NCI-H1436 (cell line): ENCODE measurements at regions not wholly inside any gene's neighbourhood (a gene's known extent, or its start where the extent isn't known, plus 50 kb on each side); places are given as distances from the start of the nearest gene placed in this dataset.

Experiments
- DNase-seq: peaks from one replicate; lab custom pipeline; 2025; lab: John Stamatoyannopoulos, UW

DNA sequence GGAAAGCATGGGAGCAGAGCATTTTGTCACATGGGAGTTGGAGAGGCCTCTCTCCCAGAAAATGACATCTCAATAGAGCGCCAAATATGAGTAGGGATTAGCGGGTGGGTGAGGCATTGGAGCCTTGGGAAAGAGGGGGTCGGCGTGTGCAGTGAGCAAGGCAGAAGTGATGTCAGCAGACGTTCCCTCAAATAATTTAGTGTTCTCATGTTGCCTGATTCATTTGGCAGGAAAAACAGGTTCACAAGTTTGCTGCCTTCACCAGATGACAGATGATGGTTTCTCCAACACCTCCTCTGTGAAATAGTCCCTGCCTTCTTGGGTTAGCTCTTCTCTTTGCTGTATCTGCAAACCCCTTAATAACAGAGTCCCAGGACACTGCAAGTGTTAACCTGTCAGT, 118.5 kb upstream of the ARHGAP20 start:
- no peak for DNase-seq

DNA sequence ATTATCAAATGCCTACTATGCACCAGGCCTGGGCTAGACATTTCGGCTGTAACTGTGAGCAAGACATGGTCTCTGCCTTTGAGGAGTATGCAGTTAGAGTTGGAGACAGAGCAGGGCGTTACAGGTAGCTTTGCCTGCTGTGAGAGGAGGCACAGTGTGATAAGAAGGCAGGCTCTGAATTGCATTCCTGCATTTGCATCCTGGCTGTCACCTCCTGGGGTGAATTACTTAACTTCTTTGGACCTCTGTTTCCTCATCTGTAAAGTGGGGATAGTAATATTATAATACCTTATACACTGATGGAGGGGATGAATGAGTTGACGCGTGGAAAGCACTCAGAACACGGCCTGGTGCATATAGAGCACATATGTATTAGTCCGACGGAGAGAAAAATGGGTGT, 118.1 kb upstream of the ARHGAP20 start:
- no peak for DNase-seq

DNA sequence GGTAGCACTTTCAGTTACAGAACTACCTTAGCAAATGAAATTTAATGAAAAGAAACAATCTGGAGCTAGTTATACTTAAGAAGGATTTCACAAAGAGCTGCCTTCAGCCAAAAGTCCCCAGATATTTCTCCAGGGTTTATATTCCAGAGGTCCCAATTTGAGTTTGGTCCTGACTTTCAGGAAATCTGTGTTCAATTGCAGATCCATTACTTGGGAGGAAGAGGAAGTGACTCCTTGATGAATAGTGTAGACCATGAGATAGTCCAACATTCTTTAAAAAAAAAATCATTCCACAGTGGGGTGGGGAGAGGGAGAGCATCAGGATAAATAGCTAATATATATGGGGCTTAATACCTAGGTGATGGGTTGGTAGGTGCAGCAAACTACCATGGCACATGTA, 117.6 kb upstream of the ARHGAP20 start:
- DNase-seq = no peak

DNA sequence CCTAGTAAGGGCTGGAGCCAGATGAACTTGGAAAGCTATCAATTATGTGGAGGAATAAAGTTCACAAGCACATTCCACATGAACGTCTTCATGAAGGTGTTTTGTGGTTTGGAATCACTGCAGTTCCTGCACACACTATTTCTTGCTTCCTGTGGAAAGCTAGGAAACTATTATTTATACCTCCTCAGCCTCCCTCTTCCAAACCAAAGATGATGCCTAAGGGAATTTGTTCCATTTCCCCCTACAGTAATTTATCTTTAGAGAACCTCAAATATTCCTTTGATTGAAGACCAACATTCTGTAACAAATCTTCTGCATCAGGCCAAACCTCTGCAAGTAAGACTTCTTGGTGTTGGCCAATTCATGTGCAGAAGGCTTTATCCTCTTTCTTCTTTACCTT, 115.8 kb upstream of the ARHGAP20 start:
- DNase-seq = no peak

DNA sequence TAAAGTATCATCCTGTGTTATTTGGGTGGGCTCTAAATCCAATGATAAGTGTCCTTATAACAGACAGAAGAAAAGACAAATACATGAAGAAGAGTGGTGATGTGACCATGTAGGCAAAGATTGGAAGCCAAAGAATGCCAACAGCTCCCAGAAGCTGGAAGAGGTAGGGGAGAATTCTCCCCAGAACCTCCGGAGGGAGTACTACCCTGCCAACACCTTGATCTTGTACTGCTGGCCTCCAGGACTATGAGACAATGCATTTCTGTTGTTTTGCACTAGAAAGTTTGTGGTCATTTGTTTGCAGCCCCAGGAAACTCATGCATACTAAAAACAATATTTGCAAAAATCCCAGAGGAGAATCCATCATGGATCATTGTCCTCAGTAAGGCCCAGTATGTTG, 115.0 kb upstream of the ARHGAP20 start:
- no peak for DNase-seq

DNA sequence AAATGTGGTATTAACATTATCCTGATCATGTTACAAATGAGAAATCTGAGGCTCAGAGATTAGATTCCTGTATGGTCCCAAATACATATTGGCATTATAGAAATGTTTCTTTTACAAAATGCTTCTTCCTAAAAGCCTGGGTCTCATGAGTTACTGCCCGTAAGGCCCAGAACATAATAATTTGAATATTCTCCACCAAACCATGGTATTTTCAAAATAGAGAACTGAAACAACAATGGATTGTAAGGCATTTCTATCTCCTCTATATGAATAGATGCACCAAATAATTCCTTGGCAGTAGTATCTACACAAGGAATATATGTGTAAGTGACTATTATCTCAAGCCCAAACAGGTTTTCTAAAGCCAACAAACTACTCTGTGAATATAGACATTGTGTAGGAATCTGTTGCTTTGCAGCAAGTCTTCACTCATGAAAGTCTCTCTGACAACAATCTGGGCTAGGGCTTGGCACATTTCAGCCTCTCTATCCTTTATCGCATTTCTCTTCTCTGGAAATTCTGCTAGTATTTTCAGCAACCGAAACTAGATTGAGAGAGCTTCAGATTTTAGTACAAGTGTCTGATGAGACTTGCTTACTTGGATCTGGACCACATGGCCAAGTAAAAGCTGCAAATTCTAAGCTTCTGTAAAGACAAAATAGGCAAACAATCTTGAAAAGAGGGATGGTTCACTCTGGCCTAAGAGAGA, 112.8 kb upstream of the ARHGAP20 start:
- no peak for DNase-seq

DNA sequence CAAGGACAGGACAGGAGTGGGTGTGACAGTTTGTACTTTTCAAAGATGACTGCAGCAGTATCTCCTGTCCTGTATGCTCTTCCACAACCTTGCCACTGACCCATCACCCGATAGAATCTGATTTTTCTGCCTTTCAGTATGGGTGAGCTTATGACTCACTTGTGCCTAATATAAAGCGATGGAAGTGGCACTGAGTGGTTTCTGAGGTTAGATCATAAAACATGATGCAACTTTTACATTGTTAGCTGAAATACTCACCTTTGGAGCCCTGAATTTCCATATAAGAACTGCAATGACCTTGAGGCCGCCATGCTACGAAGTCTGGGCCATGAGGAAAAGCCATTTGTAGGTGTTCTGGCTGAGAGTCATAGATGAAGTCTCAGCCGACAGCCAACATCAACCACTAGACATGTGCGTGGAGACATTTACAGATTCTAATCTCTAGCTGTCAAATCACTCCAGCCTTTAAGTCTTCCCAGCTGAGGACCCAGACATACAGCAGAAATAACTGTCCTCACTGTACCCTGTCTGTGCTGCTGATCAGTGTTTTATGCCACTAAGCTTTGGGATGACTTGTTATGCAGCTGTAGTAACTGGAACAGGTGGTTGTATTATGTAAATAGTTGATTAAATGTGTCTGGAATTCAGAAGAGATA, 105.9 kb upstream of the ARHGAP20 start:
- no peak for DNase-seq

DNA sequence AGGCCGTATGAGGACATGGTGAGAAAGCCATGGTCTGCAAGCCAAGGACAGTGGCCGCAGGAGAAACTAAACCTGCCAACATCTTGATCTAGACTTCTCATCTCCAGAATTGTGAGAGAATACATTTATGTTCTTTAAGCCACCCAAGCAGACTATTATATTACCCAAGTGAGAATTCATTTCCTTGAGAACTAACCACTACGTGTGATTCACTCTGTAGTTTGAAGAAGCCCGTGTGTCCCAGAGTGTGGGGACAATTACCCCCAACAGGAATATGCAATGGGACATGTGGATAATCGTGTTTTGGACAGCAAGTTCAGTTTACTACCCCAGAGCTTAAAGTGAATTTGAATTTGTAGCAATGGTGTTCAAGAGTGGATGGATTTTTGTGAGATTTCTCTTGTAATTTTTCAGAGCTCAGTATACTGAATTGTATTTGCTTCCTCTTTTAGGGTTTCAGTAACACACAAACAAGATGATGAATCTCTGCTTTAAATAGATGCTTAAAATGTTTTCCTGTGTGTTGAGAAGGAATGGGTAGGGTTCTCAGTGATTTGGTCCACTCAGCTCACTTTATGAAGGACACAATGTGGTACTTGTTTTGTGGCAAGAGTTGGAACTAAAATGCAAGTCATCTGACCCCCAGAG, 100.0 kb upstream of the ARHGAP20 start:
- no peak for DNase-seq

DNA sequence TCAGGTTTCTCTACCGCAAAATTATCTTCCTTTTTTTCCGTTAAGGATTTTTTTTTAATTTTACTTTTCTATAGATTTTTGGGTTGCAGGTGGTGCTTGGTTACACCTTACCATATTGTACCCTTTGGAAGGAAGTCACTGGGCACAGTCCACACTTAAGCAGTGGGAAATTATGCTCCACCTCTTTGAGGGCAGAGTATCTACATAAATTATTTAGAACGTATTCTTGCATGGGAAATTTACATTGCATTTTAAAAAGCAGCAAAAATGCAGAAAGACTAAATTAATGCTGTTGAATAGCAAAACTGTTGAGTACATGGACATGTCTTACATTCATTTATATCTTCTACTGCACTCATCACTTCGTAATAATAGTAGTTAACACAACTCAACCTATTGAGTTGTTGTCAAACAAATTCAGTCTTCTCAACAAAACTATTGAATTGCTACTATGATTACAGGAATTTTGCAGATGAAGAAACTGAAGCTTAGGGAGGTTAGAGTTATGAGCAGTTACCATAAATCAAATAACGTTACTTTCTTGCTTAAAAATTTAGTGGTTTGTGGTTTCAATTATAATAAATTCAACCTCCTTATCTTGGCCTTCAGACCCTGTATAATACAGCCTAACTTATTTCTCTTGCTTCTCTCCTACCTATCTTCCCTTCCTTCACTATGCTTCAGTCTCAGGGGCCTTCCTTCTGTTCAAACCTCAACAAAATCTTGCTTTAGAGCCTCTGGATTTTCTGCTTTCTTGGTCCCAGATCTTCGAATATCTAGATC, 97.4 kb upstream of the ARHGAP20 start:
- no peak for DNase-seq

DNA sequence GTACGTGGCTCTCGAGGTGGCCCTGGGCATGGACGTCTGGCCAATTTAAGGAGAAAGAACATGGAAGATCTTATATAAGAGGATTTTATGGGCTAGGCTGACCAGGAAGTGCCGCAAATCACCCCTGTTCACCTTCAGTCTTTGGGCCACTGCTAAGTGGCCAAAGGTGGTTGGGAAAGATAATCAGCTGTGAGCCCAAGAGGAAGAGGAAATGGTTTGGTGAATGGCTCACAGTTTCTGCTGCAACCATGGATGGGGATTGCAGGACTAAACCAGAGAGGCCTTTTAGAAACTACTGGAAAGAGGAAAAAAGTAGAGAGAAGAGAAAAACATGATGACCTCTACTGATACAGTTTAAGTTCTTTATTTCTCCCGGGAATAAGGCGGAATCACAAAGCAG, 96.0 kb upstream of the ARHGAP20 start:
- DNase-seq = no peak

DNA sequence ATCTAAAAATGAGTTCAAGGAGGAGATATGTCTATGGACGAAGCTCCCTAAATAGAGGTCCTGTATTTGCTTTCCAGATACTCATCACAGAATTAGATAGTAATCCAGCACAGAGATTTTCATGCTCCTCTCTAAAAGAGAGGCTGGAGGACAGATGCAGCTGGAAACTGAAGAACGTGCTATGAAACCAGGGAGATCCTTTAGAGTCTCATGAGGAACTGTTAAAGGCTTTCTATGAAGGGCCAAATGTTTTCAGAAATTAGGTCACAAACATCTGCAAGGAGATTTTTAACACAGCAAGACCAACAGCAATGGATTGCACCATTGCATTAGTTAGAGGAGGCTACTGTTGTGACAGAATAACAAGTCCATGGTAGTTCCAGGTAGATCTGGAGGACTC, 95.6 kb upstream of the ARHGAP20 start:
- no peak for DNase-seq

DNA sequence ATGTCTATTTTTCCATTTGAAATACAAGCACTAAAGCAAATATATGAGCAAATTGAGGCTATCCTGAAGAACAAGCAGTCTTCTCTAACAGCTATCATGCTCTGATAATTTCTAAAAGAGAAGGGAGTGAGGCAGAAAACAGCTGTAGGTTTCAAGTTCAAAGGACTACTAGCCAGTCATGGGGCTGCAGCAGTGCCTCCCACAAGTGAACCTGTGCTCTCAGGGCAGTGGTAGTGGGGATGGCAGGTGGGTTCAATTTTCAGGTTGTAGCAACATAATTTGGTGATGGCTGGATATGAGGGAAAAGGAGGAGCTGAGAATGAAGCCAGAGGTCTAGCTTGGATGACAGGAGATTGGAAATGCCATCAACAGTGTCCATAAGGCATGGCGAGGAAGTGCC, 93.5 kb upstream of the ARHGAP20 start:
- DNase-seq = no peak

DNA sequence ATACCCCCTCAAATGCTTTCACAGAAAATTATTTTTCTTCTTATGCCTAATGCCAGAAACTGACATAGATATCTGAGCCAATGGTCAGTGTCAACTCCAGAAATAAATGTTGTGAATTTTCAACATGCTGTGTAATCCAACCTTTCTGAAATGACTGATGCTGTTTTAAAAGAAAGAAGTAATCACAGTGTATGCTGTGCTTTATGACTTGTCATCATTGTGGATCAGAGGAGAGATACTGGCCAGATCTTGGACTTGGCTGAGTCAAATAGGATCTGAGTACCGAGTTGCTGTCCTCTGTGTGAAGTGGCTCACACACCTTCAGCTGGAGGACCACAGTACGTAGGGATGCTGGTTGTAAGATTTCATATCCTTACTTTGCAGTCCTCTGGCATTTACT, 89.9 kb upstream of the ARHGAP20 start:
- no peak for DNase-seq

DNA sequence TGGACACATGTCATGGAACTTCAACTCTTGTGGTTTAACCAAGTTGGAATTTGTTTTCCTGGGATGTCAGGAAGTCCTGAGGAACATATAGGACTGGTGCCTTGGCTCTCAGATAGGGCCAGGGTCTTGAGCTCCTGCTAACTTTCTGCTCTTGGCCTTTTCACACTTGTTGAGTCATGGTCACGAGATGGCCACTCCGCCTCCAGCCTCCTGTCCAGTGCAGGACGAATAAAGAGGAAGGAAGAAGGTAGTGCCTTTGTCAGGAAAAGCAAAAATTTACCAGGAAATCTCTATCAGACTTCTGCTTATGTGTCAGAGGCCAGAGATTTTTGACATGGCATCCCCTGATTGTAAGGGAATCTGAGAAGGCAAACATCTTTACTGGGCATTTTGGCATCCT, 89.1 kb upstream of the ARHGAP20 start:
- DNase-seq = no peak

DNA sequence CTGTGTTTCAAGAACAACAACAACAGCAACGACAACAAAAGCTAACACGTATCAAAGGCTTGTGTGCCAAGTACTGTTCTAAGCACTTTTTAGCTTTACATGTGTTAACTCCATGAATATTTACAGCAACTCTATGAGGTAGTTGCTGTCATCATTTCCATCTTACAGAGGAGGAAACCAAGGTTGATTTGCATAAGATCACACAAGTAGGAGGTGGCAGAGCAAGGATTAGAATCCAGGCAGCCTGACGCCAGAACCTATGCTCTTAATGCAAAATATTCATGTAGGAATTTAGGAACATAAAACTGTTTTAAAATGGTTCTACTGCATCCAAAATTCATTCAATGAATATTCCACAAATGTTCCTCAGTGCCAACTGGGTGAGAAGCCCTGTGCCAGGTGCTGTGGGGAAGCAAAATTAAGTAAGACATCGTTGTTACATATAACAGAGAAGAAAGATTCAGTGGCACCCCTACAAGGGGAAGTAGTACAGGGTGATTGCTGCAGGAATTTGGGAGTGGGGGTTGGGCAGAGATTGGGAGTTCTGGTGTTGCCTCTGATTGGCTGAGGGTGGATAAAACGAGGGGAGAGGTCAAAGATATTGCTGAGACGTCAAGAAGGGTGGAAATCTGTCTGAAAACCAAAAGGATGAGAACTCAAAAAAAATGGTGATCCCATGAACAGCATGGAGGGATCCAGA, 86.1 kb upstream of the ARHGAP20 start:
- DNase-seq = no peak

DNA sequence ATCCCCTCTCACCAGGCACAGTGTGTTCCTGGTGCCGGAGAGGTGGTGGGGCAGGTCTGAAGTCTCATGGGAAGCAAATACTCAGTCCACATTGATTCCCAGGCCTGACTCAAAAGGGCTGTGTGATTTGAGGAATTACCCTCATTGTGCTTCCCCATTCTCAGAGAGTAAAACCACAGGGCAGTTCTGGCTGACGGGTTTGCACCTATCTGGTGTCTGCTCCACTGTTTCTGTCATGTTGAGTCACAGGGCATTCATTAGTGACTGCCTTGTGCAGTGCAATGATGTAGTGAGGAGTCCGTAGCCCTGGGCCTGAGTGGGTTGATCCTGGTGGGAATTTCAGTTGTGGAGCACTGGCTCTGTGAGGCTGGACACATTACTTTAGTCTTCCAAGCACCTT, 85.2 kb upstream of the ARHGAP20 start:
- no peak for DNase-seq

DNA sequence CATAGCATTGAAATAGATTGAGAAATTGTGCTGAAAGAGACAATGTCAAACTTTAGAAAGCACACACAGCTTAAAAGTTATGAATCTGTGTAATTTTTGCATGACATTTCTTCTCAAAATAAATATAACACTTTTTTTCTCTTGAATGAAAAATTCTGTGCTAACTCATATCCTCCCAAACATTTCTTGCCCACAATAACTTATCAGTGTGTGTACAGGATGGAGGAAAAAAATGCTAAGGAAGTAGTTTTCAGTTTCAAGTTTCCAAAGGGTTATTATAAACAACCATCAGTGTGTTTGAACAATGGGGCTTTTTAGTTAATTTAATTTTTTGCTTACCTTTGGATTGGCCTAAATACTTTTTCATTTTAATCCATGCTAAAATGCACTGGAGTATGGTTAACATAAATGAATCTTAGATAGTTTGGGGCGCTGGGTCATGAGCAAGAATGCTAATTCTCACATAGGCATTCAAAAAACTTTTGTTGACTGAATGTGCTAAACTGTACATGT, 82.9 kb upstream of the ARHGAP20 start:
- DNase-seq = no peak

DNA sequence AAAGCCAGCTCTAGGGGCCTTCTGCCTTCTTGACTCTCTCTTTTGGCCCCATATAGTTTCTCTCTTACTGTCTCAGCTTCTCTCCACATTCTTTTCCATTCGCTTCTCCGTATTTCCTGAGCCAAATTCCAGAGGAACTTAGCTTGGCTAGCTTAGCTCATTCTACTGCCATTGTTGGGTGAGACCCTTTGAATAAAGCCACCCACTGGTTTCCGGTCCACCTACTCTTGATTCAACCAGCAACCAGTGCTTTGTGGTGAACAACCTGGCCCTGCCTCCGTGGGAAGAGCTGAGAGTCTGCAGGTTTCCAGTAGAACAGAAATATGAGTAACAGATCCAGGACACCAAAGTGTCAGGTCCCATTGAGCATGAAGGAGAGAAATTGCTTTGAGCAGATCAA, 81.3 kb upstream of the ARHGAP20 start:
- DNase-seq = no peak

DNA sequence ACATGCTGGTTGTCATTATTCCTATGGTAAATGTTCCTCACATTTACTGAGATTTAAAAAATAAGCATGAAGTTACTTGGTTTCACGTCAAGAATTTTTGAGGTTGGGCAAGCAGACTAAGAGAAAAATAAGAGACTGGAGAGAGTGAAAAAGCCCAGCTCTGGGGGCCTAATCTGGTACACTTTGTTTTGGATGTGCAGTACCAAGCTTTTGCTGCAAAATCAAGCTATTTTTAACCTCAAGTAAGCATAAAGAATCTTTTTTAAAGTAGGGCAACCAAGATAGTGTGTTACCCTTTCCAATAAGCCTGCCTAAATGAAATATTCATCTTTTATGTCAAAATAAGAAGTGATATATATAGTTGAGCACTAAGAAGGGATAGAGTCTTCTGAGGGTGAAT, 79.4 kb upstream of the ARHGAP20 start:
- no peak for DNase-seq

DNA sequence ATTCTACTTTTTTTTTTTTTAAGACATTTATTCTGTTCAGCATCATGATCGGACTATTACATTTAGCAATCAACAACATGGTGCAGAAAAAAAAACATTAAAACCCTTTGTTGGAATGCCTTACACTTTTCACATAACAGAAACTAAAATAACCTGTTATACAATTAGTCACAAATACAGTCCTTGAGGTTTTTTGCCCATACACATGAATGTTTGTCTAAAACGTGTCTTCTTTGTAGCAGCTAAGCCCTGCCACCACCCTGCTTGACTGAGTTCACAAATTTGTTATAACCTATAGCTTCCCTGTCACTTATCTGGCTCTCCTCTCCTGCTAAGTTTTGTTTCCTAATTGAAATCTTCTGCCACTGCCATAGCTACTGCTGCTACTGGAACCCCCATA, 75.4 kb upstream of the ARHGAP20 start:
- no peak for DNase-seq

DNA sequence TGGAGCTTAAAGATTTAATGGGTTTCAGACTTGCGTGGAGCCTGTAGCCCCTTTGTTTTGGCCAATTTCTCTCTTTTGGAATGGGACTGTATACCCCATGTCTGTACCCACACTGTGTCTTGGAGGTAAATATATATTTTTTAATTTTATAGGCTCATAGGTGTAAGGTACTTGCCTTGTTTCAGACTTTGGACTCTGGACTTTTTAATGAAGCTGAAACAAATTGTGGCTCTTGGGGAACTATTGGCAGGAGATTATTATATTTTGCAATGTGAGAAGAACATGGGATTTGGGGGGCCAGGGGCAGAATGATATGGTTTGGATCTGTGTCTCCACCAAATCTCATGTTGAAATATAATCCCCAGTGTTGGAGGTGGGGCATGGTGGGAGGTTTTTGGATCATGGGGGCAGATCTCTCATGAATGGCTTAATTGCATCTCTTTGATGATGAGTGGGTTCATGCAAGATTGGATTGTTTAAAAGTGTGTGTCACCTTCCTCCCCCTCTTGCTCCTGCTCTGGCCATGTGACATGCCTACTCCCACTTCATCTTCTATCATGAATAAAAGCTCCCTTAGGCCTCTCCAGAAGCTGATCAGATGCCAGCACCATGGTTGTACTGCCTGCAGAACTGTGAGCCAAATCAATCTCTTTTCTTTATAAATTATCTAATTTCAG, 74.1 kb upstream of the ARHGAP20 start:
- DNase-seq = no peak
